Stomach (tissue), 4 donors: ENCODE measurements at regions not wholly inside any gene's neighbourhood (a gene's known extent, or its start where the extent isn't known, plus 50 kb on each side); places are given as distances from the start of the nearest gene placed in this dataset.

Experiments used
- CTCF ChIP-seq, 7 experiments: fragments of 450-650 bp in 4 of 7; fragments of 200-600 bp in 3 of 7; sonication (generic) in 3 of 7; IDR thresholded peaks; one replicate each; pipeline ENCODE4 v1.5.1; 2016 to 2019; ENCODE audit warnings: antibody characterized with exemption in 7 of 7, control low read depth in 2 of 7, mild to moderate bottlenecking in 1 of 7
- POLR2A ChIP-seq, 4 donors: fragments of 450-650 bp; IDR thresholded peaks; one replicate each; pipeline ENCODE4 v1.6.1; 2016; ENCODE audit warnings: antibody characterized with exemption in 4 of 4, control low read depth in 2 of 4, mild to moderate bottlenecking in 1 of 4, moderate library complexity in 1 of 4

GRCh38 chr21:21969211-21969610, 971.0 kb downstream of the NCAM2 start:
- TF ChIP-seq CTCF (IDR thresholded peaks at IDR 0.05), result no peak
- no peak for TF ChIP-seq POLR2A (IDR thresholded peaks at IDR 0.05)
